ENCODE measurements at regions not wholly inside any gene's neighbourhood (a gene's known extent, or its start where the extent isn't known, plus 50 kb on each side); places are given as distances from the start of the nearest gene placed in this dataset.

DNA sequence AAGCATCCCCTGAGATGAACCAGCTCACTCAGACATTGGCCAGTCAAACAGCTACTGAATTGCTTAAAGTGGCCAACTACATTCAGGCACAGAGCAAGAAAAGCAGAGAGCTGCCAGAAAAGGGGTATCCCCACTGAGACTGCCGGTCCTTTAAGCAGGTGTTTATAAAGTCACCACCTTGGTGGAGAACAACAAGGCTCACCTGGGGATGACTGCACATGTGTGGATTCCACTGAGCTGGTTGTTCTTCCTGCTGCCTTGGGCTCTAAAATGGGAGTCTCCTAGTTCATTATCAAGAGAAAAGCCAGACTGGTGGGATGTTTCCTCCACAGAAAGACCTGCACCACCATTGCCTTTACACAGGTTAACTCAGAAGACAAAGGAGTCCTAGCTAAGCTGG, 51.8 kb upstream of the IPO5 start:
- no peak overlapping the region for H3K4me3 ChIP-seq (ENCODE audit: control insufficient read depth, low read depth, low read length)
- TF ChIP-seq, protein P1, sequence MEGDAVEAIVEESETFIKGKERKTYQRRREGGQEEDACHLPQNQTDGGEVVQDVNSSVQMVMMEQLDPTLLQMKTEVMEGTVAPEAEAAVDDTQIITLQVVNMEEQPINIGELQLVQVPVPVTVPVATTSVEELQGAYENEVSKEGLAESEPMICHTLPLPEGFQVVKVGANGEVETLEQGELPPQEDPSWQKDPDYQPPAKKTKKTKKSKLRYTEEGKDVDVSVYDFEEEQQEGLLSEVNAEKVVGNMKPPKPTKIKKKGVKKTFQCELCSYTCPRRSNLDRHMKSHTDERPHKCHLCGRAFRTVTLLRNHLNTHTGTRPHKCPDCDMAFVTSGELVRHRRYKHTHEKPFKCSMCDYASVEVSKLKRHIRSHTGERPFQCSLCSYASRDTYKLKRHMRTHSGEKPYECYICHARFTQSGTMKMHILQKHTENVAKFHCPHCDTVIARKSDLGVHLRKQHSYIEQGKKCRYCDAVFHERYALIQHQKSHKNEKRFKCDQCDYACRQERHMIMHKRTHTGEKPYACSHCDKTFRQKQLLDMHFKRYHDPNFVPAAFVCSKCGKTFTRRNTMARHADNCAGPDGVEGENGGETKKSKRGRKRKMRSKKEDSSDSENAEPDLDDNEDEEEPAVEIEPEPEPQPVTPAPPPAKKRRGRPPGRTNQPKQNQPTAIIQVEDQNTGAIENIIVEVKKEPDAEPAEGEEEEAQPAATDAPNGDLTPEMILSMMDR (conservative IDR thresholded peaks at IDR 0.05; ENCODE audit: control insufficient read depth, insufficient read depth, low read depth, low read length): no peak
- no peak for DNase-seq (ENCODE audit: low read depth)
